ENCODE measurements at regions not wholly inside any gene's neighbourhood (a gene's known extent, or its start where the extent isn't known, plus 50 kb on each side); places are given as distances from the start of the nearest gene placed in this dataset.

DNA sequence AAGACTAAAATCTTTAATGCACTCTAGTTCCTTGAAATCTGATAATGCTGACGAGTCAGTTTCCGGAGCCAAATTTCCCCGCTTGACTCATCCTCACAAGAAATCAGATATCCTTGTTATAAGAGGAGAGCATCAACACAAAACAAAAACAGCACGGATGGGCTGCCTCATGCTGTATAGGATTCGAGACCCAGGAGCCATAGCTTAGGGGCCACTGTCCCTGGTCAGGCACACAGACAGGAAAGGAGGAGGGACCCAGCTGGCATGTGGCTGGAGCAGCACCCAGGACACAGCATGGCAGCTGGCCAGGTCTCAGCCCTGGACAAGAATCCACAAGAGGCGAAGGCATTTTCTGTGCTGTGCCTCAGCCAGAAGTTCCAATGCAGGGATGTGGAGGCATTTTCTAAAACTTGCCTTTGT is 110.2 kb upstream of the SPATA13 start:
- TF ChIP-seq, protein P1, sequence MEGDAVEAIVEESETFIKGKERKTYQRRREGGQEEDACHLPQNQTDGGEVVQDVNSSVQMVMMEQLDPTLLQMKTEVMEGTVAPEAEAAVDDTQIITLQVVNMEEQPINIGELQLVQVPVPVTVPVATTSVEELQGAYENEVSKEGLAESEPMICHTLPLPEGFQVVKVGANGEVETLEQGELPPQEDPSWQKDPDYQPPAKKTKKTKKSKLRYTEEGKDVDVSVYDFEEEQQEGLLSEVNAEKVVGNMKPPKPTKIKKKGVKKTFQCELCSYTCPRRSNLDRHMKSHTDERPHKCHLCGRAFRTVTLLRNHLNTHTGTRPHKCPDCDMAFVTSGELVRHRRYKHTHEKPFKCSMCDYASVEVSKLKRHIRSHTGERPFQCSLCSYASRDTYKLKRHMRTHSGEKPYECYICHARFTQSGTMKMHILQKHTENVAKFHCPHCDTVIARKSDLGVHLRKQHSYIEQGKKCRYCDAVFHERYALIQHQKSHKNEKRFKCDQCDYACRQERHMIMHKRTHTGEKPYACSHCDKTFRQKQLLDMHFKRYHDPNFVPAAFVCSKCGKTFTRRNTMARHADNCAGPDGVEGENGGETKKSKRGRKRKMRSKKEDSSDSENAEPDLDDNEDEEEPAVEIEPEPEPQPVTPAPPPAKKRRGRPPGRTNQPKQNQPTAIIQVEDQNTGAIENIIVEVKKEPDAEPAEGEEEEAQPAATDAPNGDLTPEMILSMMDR (IDR thresholded peaks at IDR 0.05), result no peak
- no peak for TF ChIP-seq EZH2 (IDR thresholded peaks at IDR 0.05; ENCODE audit: borderline replicate concordance, insufficient read depth, low read depth, low read length, poor library complexity, severe bottlenecking)
